ENCODE measurements at regions not wholly inside any gene's neighbourhood (a gene's known extent, or its start where the extent isn't known, plus 50 kb on each side); places are given as distances from the start of the nearest gene placed in this dataset.
A peak's percentile ranks its signal among the peaks of the same experiment; 100 is the strongest.

DNA sequence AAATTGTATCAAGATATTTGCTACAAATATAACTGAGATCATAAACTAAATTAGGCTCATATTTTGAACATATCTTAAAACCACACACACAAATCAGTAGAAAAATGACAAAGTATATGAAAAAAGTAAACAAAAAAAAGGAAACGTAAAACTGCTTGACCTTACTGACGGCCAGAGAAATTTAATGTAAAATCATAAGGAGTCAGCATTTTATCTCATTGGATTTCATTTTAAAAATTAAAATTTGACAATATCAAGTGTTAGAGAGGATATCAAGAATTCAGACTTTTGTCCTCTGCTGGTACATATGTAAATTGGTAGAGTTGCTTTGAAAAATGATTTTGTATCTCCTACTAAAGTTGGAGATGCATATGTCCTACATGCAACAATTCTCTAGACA is 209.2 kb upstream of the ZC3H15 start:
- Histone ChIP-seq H3K9me1 (ENCODE audit: control insufficient read depth, insufficient read depth, low read length) (no peaks in the 10 kb centered on the region), H3K27ac (ENCODE audit: extremely low read depth, low read depth, low read length) (no peak overlapping the region), H2AFZ (ENCODE audit: low read depth, low read length) (no peak overlapping the region), H3K4me1 (replicated peaks in 1 of 2; ENCODE audit: control insufficient read depth in 2 of 2, insufficient read depth in 2 of 2, low read length in 2 of 2) (no peaks in the 10 kb centered on the region), H4K20me1 (replicated peaks; ENCODE audit: control insufficient read depth, insufficient read depth, low read length) (no peaks in the 10 kb centered on the region), H3K27me3 (ENCODE audit: control insufficient read depth in 2 of 2, insufficient read depth in 2 of 2, low read length in 2 of 2) (no peaks in the 10 kb centered on the region), H3K4me3 (no peak overlapping the region), H3K9ac (ENCODE audit: insufficient read depth in 1 of 2, low read depth in 2 of 2, low read length in 2 of 2) (no peak overlapping the region), H3K36me3 (ENCODE audit: control insufficient read depth, insufficient read depth, low read length) (no peaks in the 10 kb centered on the region), H3K9me3 (replicated peaks; ENCODE audit: control insufficient read depth, insufficient read depth, low read depth, low read length) (no peaks in the 10 kb centered on the region; the same call in 1 of the 2 replicates), H3K4me2 (ENCODE audit: insufficient read depth, low read length) (no peak overlapping the region), H3K79me2 (ENCODE audit: control insufficient read depth, insufficient read depth, low read length) (no peaks in the 10 kb centered on the region)
- intact Hi-C loops (cut with micrococcal nuclease) (no loop called here), in situ Hi-C loops (cut with MboI) (no loop called here)
- no peak for DNase-seq (ENCODE audit: extremely low read depth in 1 of 4, low spot score in 3 of 4)
- FAIRE-seq, result no peak
- no TSS peak for BruUV-seq (replicated peaks)
- ATAC-seq, result no peak
- ChIA-PET CTCF (ENCODE audit: low intra/inter-chr PET ratio) (no interaction called here), POLR2A (no interaction called here)
- 0% methylated on average over 2 of the region's 2 CpGs for WGBS (ENCODE audit: insufficient coverage, low coverage, missing lambda C conversion rate)
- TF ChIP-seq C11orf30 (IDR thresholded peaks at IDR 0.05; ENCODE audit: low read depth) (peak; percentile 37; the same call in 1 of the 2 replicates), ZNF3 (CRISPR knock-in tag; IDR thresholded peaks at IDR 0.05) (no peak), ZNF146 (CRISPR knock-in tag; IDR thresholded peaks at IDR 0.05; ENCODE audit: unreplicated experiment) (no peak), BRF1 (IDR thresholded peaks at IDR 0.05; ENCODE audit: borderline replicate concordance, extremely low read depth, insufficient read length) (no peak), SLC30A9 (CRISPR knock-in tag; IDR thresholded peaks at IDR 0.05) (no peak), ZNF316 (IDR thresholded peaks at IDR 0.05) (peak; percentile 70), MAFF (IDR thresholded peaks at IDR 0.05; ENCODE audit: low read length) (0 out of 2 replicates have a peak, but pooled peaks have one; percentile 3), NBN (IDR thresholded peaks at IDR 0.05; ENCODE audit: low read depth) (no peak)
- TF ChIP-seq, protein P1, sequence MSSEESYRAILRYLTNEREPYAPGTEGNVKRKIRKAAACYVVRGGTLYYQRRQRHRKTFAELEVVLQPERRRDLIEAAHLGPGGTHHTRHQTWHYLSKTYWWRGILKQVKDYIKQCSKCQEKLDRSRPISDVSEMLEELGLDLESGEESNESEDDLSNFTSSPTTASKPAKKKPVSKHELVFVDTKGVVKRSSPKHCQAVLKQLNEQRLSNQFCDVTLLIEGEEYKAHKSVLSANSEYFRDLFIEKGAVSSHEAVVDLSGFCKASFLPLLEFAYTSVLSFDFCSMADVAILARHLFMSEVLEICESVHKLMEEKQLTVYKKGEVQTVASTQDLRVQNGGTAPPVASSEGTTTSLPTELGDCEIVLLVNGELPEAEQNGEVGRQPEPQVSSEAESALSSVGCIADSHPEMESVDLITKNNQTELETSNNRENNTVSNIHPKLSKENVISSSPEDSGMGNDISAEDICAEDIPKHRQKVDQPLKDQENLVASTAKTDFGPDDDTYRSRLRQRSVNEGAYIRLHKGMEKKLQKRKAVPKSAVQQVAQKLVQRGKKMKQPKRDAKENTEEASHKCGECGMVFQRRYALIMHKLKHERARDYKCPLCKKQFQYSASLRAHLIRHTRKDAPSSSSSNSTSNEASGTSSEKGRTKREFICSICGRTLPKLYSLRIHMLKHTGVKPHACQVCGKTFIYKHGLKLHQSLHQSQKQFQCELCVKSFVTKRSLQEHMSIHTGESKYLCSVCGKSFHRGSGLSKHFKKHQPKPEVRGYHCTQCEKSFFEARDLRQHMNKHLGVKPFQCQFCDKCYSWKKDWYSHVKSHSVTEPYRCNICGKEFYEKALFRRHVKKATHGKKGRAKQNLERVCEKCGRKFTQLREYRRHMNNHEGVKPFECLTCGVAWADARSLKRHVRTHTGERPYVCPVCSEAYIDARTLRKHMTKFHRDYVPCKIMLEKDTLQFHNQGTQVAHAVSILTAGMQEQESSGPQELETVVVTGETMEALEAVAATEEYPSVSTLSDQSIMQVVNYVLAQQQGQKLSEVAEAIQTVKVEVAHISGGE (CRISPR knock-in tag; IDR thresholded peaks at IDR 0.05), result no peak
